CD4-positive, alpha-beta T cell (primary cell): ENCODE measurements at regions not wholly inside any gene's neighbourhood (a gene's known extent, or its start where the extent isn't known, plus 50 kb on each side); places are given as distances from the start of the nearest gene placed in this dataset.
A peak's percentile ranks its signal among the peaks of the same experiment; 100 is the strongest.

ENCODE experiments used
- ATAC-seq: fragments of 200-7000 bp; cut with Tn5 transposase; one replicate; pipeline ENCODE4 v1.10.0; 2022; ENCODE audit warnings: mild to moderate bottlenecking; ENCODE audit not compliant: poor library complexity
- CTCF ChIA-PET: fragments of 350-600 bp; sonication (Branson Sonifier 250); formaldehyde crosslinking; loops from one replicate; lab custom pipeline; 2021; ENCODE audit warnings: antibody characterized with exemption, inconsistent platforms; lab: Charles Lee
- POLR2A ChIA-PET: fragments of 350-600 bp; sonication (Branson Sonifier 250); formaldehyde crosslinking; loops from one replicate; lab custom pipeline; 2021; ENCODE audit warnings: antibody characterized with exemption, inconsistent platforms; lab: Charles Lee
- DNase-seq, 14 experiments: peaks; one replicate each; pipeline ENCODE4 v3.0.0-alpha.2; 2013 to 2020; ENCODE audit warnings: mixed read lengths in 2 of 14
- H3K27ac ChIP-seq, 2 donors: one replicate each; pipeline versions ENCODE4 v1.5.1 to v1.7.0; 2013; ENCODE audit warnings: low read length in 2 of 2, low read depth in 1 of 2, mild to moderate bottlenecking in 1 of 2
- H3K27me3 ChIP-seq, 2 experiments: 1 replicate in 1 of 2; 2 replicates in 1 of 2; pipeline versions ENCODE4 v1.6.1 to v1.7.0; 2013; ENCODE audit warnings: low read length in 2 of 2, control low read depth in 1 of 2, mild to moderate bottlenecking in 1 of 2, moderate library complexity in 1 of 2; ENCODE audit not compliant: insufficient read depth in 2 of 2, control insufficient read depth in 1 of 2
- H3K36me3 ChIP-seq: one replicate; pipeline ENCODE4 v1.6.1; 2013; ENCODE audit warnings: low read length, control low read depth; ENCODE audit not compliant: insufficient read depth
- H3K4me1 ChIP-seq: one replicate; pipeline ENCODE4 v1.6.1; 2013; ENCODE audit warnings: low read length, control low read depth; ENCODE audit not compliant: insufficient read depth
- H3K4me3 ChIP-seq: one replicate; pipeline ENCODE4 v1.5.1; 2013; ENCODE audit warnings: mild to moderate bottlenecking, low read length, moderate library complexity
- H3K9me3 ChIP-seq, 2 experiments: 1 replicate in 1 of 2; 2 replicates in 1 of 2; pipeline versions ENCODE4 v1.6.1 to v1.7.0; 2013; ENCODE audit warnings: low read length in 2 of 2, mild to moderate bottlenecking in 2 of 2, control low read depth in 1 of 2, moderate library complexity in 1 of 2; ENCODE audit not compliant: control insufficient read depth in 1 of 2, insufficient read depth in 1 of 2
- H3K27ac Mint-ChIP-seq: one replicate; pipeline ENCODE4 v1.8.0; 2020; ENCODE audit warnings: mixed read lengths
- H3K27me3 Mint-ChIP-seq: one replicate; pipeline ENCODE4 v1.8.0; 2021; ENCODE audit warnings: mixed read lengths
- H3K36me3 Mint-ChIP-seq: one replicate; pipeline ENCODE4 v1.8.0; 2021; ENCODE audit warnings: low read depth, mixed read lengths
- H3K4me1 Mint-ChIP-seq: one replicate; pipeline ENCODE4 v1.8.0; 2021; ENCODE audit warnings: low read depth, mixed read lengths
- H3K4me3 Mint-ChIP-seq: one replicate; pipeline ENCODE4 v1.8.0; 2020; ENCODE audit warnings: mild to moderate bottlenecking, mixed read lengths
- H3K9me3 Mint-ChIP-seq: one replicate; pipeline ENCODE4 v1.8.0; 2020; ENCODE audit warnings: mixed read lengths
- CTCF ChIP-seq: fragments of 200-600 bp; IDR thresholded peaks from one replicate; pipeline ENCODE4 v1.8.0; 2022; ENCODE audit warnings: antibody characterized with exemption, mild to moderate bottlenecking
- intact Hi-C, 2 experiments: fragments of 100-400 bp; cut with DNase I in 1 of 2; cut with micrococcal nuclease in 1 of 2; formaldehyde crosslinking; loops; one replicate each; pipeline versions ENCODE4 v1.15.1 to v1.9.0; 2023 to 2025; cut with DNase I, micrococcal nuclease

GRCh38 chr1:29739176-29739575 lies 502.9 kb downstream of the PTPRU start:
- no peaks in the 10 kb centered on the region for H3K4me1 Mint-ChIP-seq
- H3K4me3 ChIP-seq, result no peak overlapping the region
- H3K9me3 Mint-ChIP-seq, result no peaks in the 10 kb centered on the region
- DNase-seq (no peak), ATAC-seq (no peak)
- H3K27ac Mint-ChIP-seq, result no peak overlapping the region
- H3K27ac ChIP-seq, result no peak overlapping the region
- no peaks in the 10 kb centered on the region for H3K36me3 ChIP-seq
- no peaks in the 10 kb centered on the region for H3K36me3 Mint-ChIP-seq
- intact Hi-C loops, result no loop called here
- POLR2A ChIA-PET, result no interaction called here
- no peak for TF ChIP-seq CTCF
- no peaks in the 10 kb centered on the region for H3K4me1 ChIP-seq
- H3K27me3 ChIP-seq, result peaks cover 0 to 9% of the 10 kb centered on the region in 2 experiments
- no peak overlapping the region for H3K4me3 Mint-ChIP-seq
- H3K9me3 ChIP-seq, result peaks cover 0 to 5% of the 10 kb centered on the region in 2 experiments
- H3K27me3 Mint-ChIP-seq, result peaks cover 25% of the 10 kb centered on the region
- CTCF ChIA-PET, result no interaction called here

- Mint-ChIP-seq H3K27ac (no peak overlapping the region), H3K4me3 (no peak overlapping the region), H3K9me3 (no peaks in the 10 kb centered on the region), H3K36me3 (no peaks in the 10 kb centered on the region), H3K4me1 (no peaks in the 10 kb centered on the region), H3K27me3 (peaks cover 21% of the 10 kb centered on the region)
- ATAC-seq (no peak), DNase-seq (peak in 2 of 14 experiments; percentile 17 to 24)
- intact Hi-C loops, result no loop called here
- CTCF ChIA-PET, result no interaction called here
- Histone ChIP-seq H3K4me1 (no peaks in the 10 kb centered on the region), H3K4me3 (no peak overlapping the region), H3K9me3 (peaks cover 0 to 5% of the 10 kb centered on the region in 2 experiments), H3K27ac (no peak overlapping the region), H3K27me3 (peaks cover 0 to 6% of the 10 kb centered on the region in 2 experiments), H3K36me3 (no peaks in the 10 kb centered on the region)
- TF ChIP-seq CTCF, result no peak
- POLR2A ChIA-PET, result no interaction called here
These were observed 500.4 kb downstream of the PTPRU start for GRCh38 chr1:29736582-29737188.

- no peaks in the 10 kb centered on the region for H3K9me3 Mint-ChIP-seq
- no peak overlapping the region for H3K4me3 ChIP-seq
- POLR2A ChIA-PET, result no interaction called here
- no peaks in the 10 kb centered on the region for H3K4me1 ChIP-seq
- no peak overlapping the region for H3K4me3 Mint-ChIP-seq
- peaks cover 15% of the 10 kb centered on the region for H3K27me3 Mint-ChIP-seq
- no peaks in the 10 kb centered on the region for H3K9me3 ChIP-seq
- CTCF ChIA-PET, result no interaction called here
- ATAC-seq (no peak), DNase-seq (no peak)
- no peaks in the 10 kb centered on the region for H3K27me3 ChIP-seq
- no peaks in the 10 kb centered on the region for H3K36me3 Mint-ChIP-seq
- intact Hi-C loops, result no loop called here
- no peaks in the 10 kb centered on the region for H3K4me1 Mint-ChIP-seq
- H3K36me3 ChIP-seq, result no peaks in the 10 kb centered on the region
- TF ChIP-seq CTCF, result no peak
- H3K27ac ChIP-seq, result no peak overlapping the region
- no peak overlapping the region for H3K27ac Mint-ChIP-seq
These were observed 496.1 kb downstream of the PTPRU start for GRCh38 chr1:29732453-29732852.
